H9 (cell line): ENCODE measurements at regions not wholly inside any gene's neighbourhood (a gene's known extent, or its start where the extent isn't known, plus 50 kb on each side); places are given as distances from the start of the nearest gene placed in this dataset.

Source experiments
- DNase-seq: peaks from one replicate; pipeline ENCODE4 v3.0.0-alpha.2; 2017
- H2AFZ ChIP-seq: one replicate; pipeline ENCODE4 v1.6.1; 2013; ENCODE audit warnings: mild to moderate bottlenecking, low read length, control low read depth, moderate library complexity
- H2AK5ac ChIP-seq: 2 replicates; pipeline ENCODE4 v1.6.1; 2013; ENCODE audit warnings: low read length, control low read depth, mixed read lengths; ENCODE audit not compliant: insufficient read length
- H2BK120ac ChIP-seq: one replicate; pipeline ENCODE4 v1.6.1; 2013; ENCODE audit warnings: low read depth, mild to moderate bottlenecking, low read length, control low read depth, inconsistent platforms; ENCODE audit not compliant: poor library complexity, severe bottlenecking
- H2BK12ac ChIP-seq: 2 replicates; pipeline ENCODE4 v1.6.1; 2013; ENCODE audit warnings: low read length, control low read depth, mixed read lengths, low read depth; ENCODE audit not compliant: insufficient read length
- H2BK15ac ChIP-seq: 2 replicates; pipeline ENCODE4 v1.6.1; 2013; ENCODE audit warnings: low read depth, low read length, control low read depth
- H2BK20ac ChIP-seq: one replicate; pipeline ENCODE4 v1.6.1; 2013; ENCODE audit warnings: low read depth, mild to moderate bottlenecking, low read length, control low read depth, inconsistent platforms; ENCODE audit not compliant: poor library complexity, severe bottlenecking
- H2BK5ac ChIP-seq: 2 replicates; pipeline ENCODE4 v1.6.1; 2013; ENCODE audit warnings: low read length, control low read depth, mixed read lengths; ENCODE audit not compliant: insufficient read length
- H3K14ac ChIP-seq: 2 replicates; pipeline ENCODE4 v1.6.1; 2013; ENCODE audit warnings: low read length, control low read depth; ENCODE audit not compliant: insufficient read depth
- H3K18ac ChIP-seq: 2 replicates; pipeline ENCODE4 v1.6.1; 2013; ENCODE audit warnings: low read depth, mild to moderate bottlenecking, mixed read lengths, low read length, control low read depth; ENCODE audit not compliant: insufficient read length
- H3K23ac ChIP-seq: 2 replicates; pipeline ENCODE4 v1.6.1; 2013; ENCODE audit warnings: low read length, control low read depth, mixed read lengths, low read depth; ENCODE audit not compliant: insufficient read length
- H3K23me2 ChIP-seq: 2 replicates; pipeline ENCODE4 v1.6.1; 2013; ENCODE audit warnings: low read depth, mild to moderate bottlenecking, mixed read lengths, low read length, control low read depth; ENCODE audit not compliant: insufficient read length, poor library complexity, severe bottlenecking
- H3K27ac ChIP-seq: 2 replicates; pipeline ENCODE4 v1.5.1; 2013; ENCODE audit warnings: low read length, control low read depth, mixed read lengths, low read depth; ENCODE audit not compliant: insufficient read length
- H3K27me3 ChIP-seq: 2 replicates; pipeline ENCODE4 v1.6.1; 2013; ENCODE audit warnings: low read length, control low read depth, inconsistent platforms; ENCODE audit not compliant: insufficient read depth
- H3K4ac ChIP-seq: 2 replicates; pipeline ENCODE4 v1.6.1; 2013; ENCODE audit warnings: low read depth, mild to moderate bottlenecking, control low read depth, inconsistent platforms, low read length, moderate library complexity
- H3K4me1 ChIP-seq: 2 replicates; pipeline ENCODE4 v1.6.1; 2013; ENCODE audit warnings: low read length, control low read depth, inconsistent platforms; ENCODE audit not compliant: insufficient read depth
- H3K4me2 ChIP-seq: 2 replicates; pipeline ENCODE4 v1.6.1; 2013; ENCODE audit warnings: low read length, control low read depth, mixed read lengths; ENCODE audit not compliant: insufficient read length, insufficient read depth
- H3K56ac ChIP-seq: 2 replicates; pipeline ENCODE4 v1.6.1; 2013; ENCODE audit warnings: low read depth, mild to moderate bottlenecking, mixed read lengths, low read length, control low read depth; ENCODE audit not compliant: insufficient read length
- H3K79me1 ChIP-seq: 2 replicates; pipeline ENCODE4 v1.6.1; 2013; ENCODE audit warnings: low read depth, mild to moderate bottlenecking, moderate library complexity, low read length, control low read depth, inconsistent platforms; ENCODE audit not compliant: insufficient read depth, poor library complexity, severe bottlenecking
- H3K79me2 ChIP-seq: 2 replicates; pipeline ENCODE4 v1.6.1; 2013; ENCODE audit warnings: low read length, control low read depth, inconsistent platforms; ENCODE audit not compliant: insufficient read depth
- H3K9ac ChIP-seq: 2 replicates; pipeline ENCODE4 v1.6.1; 2013; ENCODE audit warnings: low read length, control low read depth, mixed read lengths; ENCODE audit not compliant: insufficient read length; ENCODE audit errors: extremely low read depth
- H3K9me3 ChIP-seq: one replicate; pipeline ENCODE4 v1.6.1; 2013; ENCODE audit warnings: low read depth, low read length, inconsistent platforms; ENCODE audit not compliant: control insufficient read depth
- H3T11ph ChIP-seq: one replicate; pipeline ENCODE4 v1.6.1; 2013; ENCODE audit warnings: mild to moderate bottlenecking, low read length, control low read depth, inconsistent platforms
- H4K20me1 ChIP-seq: one replicate; pipeline ENCODE4 v1.6.1; 2013; ENCODE audit not compliant: control insufficient read depth, insufficient read length, insufficient read depth
- H4K5ac ChIP-seq: 2 replicates; pipeline ENCODE4 v1.6.1; 2013; ENCODE audit warnings: low read depth, mild to moderate bottlenecking, mixed read lengths, low read length, control low read depth; ENCODE audit not compliant: insufficient read length
- H4K8ac ChIP-seq: replicated peaks from 2 replicates; pipeline ENCODE4 v1.6.1; 2013; ENCODE audit warnings: low read length, control low read depth, mixed read lengths, low read depth; ENCODE audit not compliant: insufficient read length
- H4K91ac ChIP-seq: 2 replicates; pipeline ENCODE4 v1.6.1; 2013; ENCODE audit warnings: low read depth, mild to moderate bottlenecking, moderate library complexity, mixed read lengths, low read length, control low read depth; ENCODE audit not compliant: insufficient read length
- H3K27ac Mint-ChIP-seq, 3 experiments: 2 replicates in 2 of 3; 3 replicates in 1 of 3; pipeline ENCODE4 v1.8.0; 2020 to 2021; ENCODE audit warnings: mixed read lengths in 3 of 3, mild to moderate bottlenecking in 1 of 3, moderate library complexity in 1 of 3
- H3K27me3 Mint-ChIP-seq: 2 replicates; pipeline ENCODE4 v1.8.0; 2021; ENCODE audit warnings: low read depth, mild to moderate bottlenecking, moderate library complexity, mixed read lengths
- H3K36me3 Mint-ChIP-seq, 3 experiments: 2 replicates in 2 of 3; 3 replicates in 1 of 3; pipeline ENCODE4 v1.8.0; 2020 to 2021; ENCODE audit warnings: low read depth in 3 of 3, mixed read lengths in 3 of 3; ENCODE audit not compliant: insufficient read depth in 1 of 3
- H3K4me1 Mint-ChIP-seq, 2 experiments: 2 replicates each; pipeline ENCODE4 v1.8.0; 2020; ENCODE audit warnings: mixed read lengths in 2 of 2
- H3K4me3 Mint-ChIP-seq, 2 experiments: 2 replicates in 1 of 2; 3 replicates in 1 of 2; pipeline ENCODE4 v1.8.0; 2020 to 2021; ENCODE audit warnings: mild to moderate bottlenecking in 2 of 2, mixed read lengths in 2 of 2, moderate library complexity in 1 of 2
- H3K9me3 Mint-ChIP-seq, 2 experiments: 2 replicates in 1 of 2; 3 replicates in 1 of 2; pipeline ENCODE4 v1.8.0; 2020; ENCODE audit warnings: mild to moderate bottlenecking in 2 of 2, mixed read lengths in 2 of 2, moderate library complexity in 1 of 2
- CTCF ChIP-seq: fragments of 200-600 bp; sonication (generic); conservative IDR thresholded peaks from 3 replicates; pipeline ENCODE4 v1.8.0; 2021; ENCODE audit warnings: antibody characterized with exemption, mild to moderate bottlenecking
- WGBS: extraction: QIAGEN DNeasy Blood & Tissue Kit; methylation state at CpG from one replicate; pipeline ENCODE4 v1.1.7; 2013; ENCODE audit warnings: missing lambda C conversion rate, low lambda C conversion rate, mixed read lengths; ENCODE audit not compliant: insufficient read length; ENCODE audit errors: extremely low coverage; 5-methylcytosine and 5-hydroxymethylcytosine counted together

GRCh38 chr11:128328955-128329551 is 258.3 kb downstream of the ETS1 start:
- H3K9me3 ChIP-seq = no peaks in the 10 kb centered on the region
- H3K18ac ChIP-seq = no peak overlapping the region
- no peak overlapping the region for H4K5ac ChIP-seq
- Mint-ChIP-seq H3K27me3 (peaks cover 2% of the 10 kb centered on the region; the same call in 1 of the 2 replicates), H3K4me1 (peaks cover 0 to 1% of the 10 kb centered on the region in 2 experiments; a peak in 3 of 4 replicates), H3K9me3 (no peaks in the 10 kb centered on the region), H3K4me3 (no peak overlapping the region), H3K36me3 (no peaks in the 10 kb centered on the region), H3K27ac (no peak overlapping the region)
- H3T11ph ChIP-seq = no peak overlapping the region
- no peak overlapping the region for H4K8ac ChIP-seq
- no peak overlapping the region for H2AFZ ChIP-seq
- no peak overlapping the region for H3K23ac ChIP-seq
- H2BK120ac ChIP-seq = no peak overlapping the region
- H3K23me2 ChIP-seq = no peaks in the 10 kb centered on the region
- no peak overlapping the region for H4K91ac ChIP-seq
- no peak for DNase-seq
- no peaks in the 10 kb centered on the region for H3K79me2 ChIP-seq
- H3K27ac ChIP-seq = no peak overlapping the region
- H2BK12ac ChIP-seq = no peak overlapping the region
- no peaks in the 10 kb centered on the region for H3K4me1 ChIP-seq
- H3K56ac ChIP-seq = no peak overlapping the region
- H3K14ac ChIP-seq = no peak overlapping the region
- WGBS = no CpG with 5 or more reads among the region's 9 CpGs
- TF ChIP-seq CTCF = no peak
- H3K27me3 ChIP-seq = no peaks in the 10 kb centered on the region
- H2BK20ac ChIP-seq = no peak overlapping the region
- no peaks in the 10 kb centered on the region for H4K20me1 ChIP-seq
- no peak overlapping the region for H3K4ac ChIP-seq
- H3K4me2 ChIP-seq = no peak overlapping the region
- no peak overlapping the region for H2BK5ac ChIP-seq
- no peak overlapping the region for H2AK5ac ChIP-seq
- no peak overlapping the region for H2BK15ac ChIP-seq
- no peaks in the 10 kb centered on the region for H3K79me1 ChIP-seq
- no peak overlapping the region for H3K9ac ChIP-seq
